ENCODE measurements at regions not wholly inside any gene's neighbourhood (a gene's known extent, or its start where the extent isn't known, plus 50 kb on each side); places are given as distances from the start of the nearest gene placed in this dataset.

- DNase-seq (ENCODE audit: low read depth in 2 of 2): no peak
These were observed 54.3 kb downstream of the FAM241B start for GRCh38 chr10:69684020-69684980.

- DNase-seq (ENCODE audit: low read depth in 2 of 2): no peak
These were observed 54.9 kb downstream of the FAM241B start for GRCh38 chr10:69684981-69685353.

GRCh38 chr10:69685426-69685801 lies 55.4 kb downstream of the FAM241B start:
- DNase-seq (ENCODE audit: low read depth in 2 of 2): no peak

- no peak for DNase-seq (ENCODE audit: low read depth in 2 of 2)
These were observed 55.9 kb downstream of the FAM241B start for GRCh38 chr10:69685802-69686585.

GRCh38 chr10:69686866-69687265 lies 56.8 kb downstream of the FAM241B start:
- DNase-seq (ENCODE audit: low read depth in 2 of 2): no peak

GRCh38 chr10:69687426-69687825 lies 57.4 kb downstream of the FAM241B start:
- no peak for DNase-seq (ENCODE audit: low read depth in 2 of 2)

GRCh38 chr10:69692267-69692666 lies 62.2 kb downstream of the FAM241B start:
- no peak for DNase-seq (ENCODE audit: low read depth in 2 of 2)

- no peak for DNase-seq (ENCODE audit: low read depth in 2 of 2)
These were observed 62.8 kb downstream of the FAM241B start for GRCh38 chr10:69692891-69693290.

- DNase-seq (ENCODE audit: low read depth in 2 of 2): no peak
These were observed 63.8 kb downstream of the FAM241B start for GRCh38 chr10:69693886-69694285.

DNA sequence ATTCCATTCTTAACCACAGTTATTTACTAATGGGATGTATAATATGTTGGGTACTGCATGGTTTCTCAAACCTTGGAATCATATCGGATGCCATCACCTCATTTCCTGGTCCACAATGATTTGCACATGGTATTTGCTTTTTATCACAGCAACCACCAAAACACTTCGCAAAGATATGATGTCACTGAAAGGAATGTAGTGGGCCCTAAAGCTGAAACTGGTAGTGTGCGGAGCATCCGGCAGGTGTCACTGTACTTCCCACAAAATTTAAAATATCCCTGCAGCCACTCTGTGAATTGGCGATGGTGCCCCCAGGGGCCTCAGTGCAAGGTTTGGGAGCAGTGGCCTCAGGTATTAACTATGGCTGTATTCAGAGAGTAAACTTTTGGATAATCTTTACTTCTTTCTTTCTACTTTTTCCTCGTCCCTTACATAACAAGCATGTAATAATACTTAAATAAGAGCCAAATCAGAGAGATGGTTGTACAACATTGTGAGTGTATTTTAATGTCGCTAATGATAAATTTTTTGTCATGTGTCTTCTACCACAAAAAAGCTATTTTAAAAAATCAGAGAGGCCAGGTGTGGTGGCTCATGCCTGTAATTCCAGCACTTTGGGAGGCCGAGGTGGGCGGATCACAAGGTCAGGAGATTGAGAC lies 66.2 kb downstream of the FAM241B start:
- DNase-seq (ENCODE audit: low read depth in 2 of 2): no peak

DNA sequence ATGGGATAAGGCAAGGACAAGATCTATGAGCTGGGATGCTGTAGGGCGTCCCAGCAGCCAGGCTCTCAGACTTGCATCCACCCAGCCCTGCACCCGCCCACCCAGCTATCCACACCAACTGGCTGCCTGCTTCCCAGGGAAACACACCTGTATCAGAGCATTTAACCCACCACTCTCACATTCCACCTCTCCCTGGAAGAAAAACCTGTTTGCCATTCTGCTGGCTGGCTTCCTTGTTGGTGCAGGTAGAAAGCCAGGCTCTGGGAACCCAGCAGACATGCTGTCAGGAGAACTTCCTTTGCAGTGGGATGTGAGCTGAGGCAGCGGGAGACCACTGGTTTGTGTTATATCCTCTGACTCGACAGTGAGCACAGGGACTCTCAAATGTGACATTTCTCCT lies 67.0 kb downstream of the FAM241B start:
- no peak for DNase-seq (ENCODE audit: low read depth in 2 of 2)

DNA sequence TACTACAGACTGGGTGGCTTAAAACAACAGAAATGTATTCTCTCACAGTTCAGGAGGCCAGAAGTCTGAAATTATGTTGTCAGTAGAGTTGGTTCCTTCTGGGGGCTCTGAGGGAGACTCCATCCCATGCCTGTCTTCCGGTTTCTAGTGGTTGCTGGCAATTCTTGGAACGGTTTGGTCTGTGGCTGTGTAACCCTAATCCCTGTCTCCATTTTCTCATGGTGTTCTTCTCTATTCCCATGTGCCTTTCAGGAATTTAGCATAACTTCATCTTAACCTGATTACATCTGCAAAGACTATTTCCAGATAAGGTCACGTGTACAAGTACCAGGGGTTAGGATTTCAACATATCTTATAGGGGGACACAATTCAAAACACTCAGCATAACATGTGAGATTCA lies 73.2 kb downstream of the FAM241B start:
- DNase-seq (ENCODE audit: low read depth in 2 of 2): no peak

DNA sequence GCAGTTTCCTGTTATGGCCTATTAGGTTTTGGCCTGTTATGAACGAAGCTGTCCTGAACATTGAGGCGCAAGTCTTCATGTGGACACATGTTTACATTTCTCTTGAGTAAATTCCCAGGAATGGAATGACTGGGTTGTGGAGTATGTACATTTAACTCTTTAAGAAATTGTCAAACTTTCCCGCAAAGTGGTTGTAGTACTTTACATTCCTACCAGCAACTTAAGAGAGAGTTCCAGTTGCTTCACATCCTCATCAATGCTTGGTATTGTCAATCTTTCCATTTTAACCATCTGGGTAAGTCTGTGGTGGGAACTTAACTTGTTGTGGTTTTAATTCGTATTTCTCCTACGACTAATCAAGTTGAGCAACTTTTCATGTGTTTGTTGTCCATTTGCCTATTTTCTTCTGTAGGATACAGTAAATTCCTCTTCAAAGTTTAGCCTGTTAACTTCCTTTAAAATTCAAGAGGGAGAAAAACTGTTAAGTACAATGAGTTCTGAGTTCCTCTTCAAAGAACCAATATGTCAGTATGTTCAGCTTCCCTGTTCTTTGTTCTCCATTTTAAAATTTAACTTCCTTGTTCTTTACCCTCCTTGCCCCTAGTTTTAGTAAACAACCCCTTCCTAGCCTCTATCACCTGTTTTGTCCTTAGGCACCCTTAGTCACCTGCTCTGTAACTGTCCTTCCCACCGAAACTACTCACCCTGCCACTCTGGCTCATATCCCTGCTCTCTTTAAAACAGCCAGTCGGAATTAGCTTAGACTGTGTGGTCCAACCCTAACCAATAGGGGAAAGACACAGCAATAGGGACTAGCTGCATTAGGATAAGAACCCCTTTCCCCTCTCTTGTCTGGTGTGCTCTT lies 74.0 kb downstream of the FAM241B start:
- no peak for DNase-seq (ENCODE audit: low read depth in 2 of 2)

GRCh38 chr10:69709366-69709941 lies 79.4 kb downstream of the FAM241B start:
- DNase-seq (ENCODE audit: low read depth in 2 of 2): no peak

DNA sequence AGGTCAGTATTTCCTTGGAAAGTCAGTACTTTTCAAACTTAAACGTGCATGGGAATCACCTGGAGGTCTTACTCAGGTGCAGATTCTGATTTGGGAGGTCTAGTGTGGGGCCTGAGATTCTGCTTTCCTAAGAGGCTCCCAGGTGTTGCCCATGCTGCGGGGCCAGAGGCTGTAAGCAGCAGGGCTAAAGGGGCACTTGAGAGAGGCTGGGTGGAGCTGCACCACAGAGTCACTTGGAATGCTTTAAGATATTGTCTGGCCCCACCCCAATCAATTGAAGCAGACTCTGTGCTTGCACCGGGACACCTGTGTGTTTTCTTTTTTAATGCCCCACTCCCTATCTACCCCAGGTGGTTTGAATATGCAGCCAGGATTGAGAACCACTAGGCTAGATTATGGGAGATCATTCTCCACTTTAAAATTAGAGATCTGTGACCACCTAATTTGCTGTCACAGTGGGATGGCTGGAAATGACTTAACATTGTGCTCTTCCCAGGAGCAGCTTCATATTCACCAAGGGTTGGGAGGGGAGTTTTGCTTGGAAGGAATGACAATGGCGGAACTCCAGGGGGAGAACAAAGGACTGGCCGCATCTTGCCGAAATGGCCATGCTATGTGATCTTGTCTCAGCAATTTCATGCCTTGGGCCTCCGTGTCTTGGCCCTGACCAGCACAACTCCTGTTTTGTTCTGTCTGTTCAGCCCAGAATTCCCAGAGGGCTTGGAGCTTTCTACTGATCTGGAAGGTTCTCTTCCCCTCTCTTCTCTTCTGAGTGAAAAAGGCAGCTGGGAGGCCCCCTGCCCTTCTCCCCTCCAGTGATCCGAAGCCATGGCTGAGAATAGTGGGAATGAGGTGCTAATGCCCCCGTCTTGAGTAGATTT lies 80.2 kb downstream of the FAM241B start:
- no peak for DNase-seq (ENCODE audit: low read depth in 2 of 2)

- no peak for DNase-seq (ENCODE audit: low read depth in 2 of 2)
These were observed 82.3 kb downstream of the FAM241B start for GRCh38 chr10:69712342-69712741.

GRCh38 chr10:69714572-69714971 lies 84.5 kb downstream of the FAM241B start:
- DNase-seq (ENCODE audit: low read depth in 2 of 2): no peak

DNA sequence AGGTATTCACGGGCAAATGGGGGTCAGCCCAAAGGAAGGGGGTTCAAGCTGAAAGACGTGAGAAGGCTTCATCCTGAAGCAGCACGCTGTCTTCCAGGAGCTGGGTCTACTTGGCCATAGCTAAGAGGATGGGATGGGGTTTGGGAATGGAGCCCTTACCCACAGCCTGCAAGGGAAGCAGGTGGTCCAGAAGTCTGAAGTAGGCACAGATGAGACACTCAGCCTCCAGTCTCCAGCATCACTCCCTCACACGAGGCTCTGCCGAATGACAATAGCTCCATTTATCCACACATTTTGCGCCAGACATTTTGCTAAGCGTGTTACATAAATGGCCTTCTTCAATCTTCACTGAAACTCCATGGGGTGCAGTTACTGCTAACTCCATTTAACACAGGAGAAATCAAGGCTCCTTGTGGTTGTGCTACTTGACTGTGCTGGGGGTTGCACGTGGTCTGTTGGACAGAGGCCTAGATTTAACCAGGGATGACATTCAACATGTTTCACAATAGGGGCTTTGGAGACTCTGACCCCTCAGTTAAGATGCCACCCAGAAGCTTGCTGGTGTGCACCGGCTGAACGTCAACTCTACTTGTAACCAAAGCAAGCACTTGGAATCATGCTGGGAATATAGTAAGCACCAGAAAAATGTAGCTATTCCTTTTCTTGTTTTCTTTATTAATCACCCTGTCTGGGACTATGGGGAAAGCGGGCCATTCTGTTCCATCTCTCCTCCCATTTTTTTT lies 85.3 kb downstream of the FAM241B start:
- DNase-seq (ENCODE audit: low read depth in 2 of 2): no peak

- no peak for DNase-seq (ENCODE audit: low read depth in 2 of 2)
These were observed 85.7 kb upstream of the COL13A1 start for GRCh38 chr10:69715899-69716606.
